GM19239 (cell line): ENCODE measurements at regions not wholly inside any gene's neighbourhood (a gene's known extent, or its start where the extent isn't known, plus 50 kb on each side); places are given as distances from the start of the nearest gene placed in this dataset.
"Not testable (repeated sequence)": the region's sequence is repeated elsewhere in the genome, so short reads cannot be mapped to it uniquely, and the experiment has no call there.

Experiments used
- DNase-seq: peaks from one replicate; pipeline ENCODE4 v3.0.0; 2011; ENCODE audit warnings: low spot score; ENCODE audit not compliant: insufficient read length
- FAIRE-seq: peaks from 2 replicates; lab custom pipeline; 2011; peaks lifted over from hg19 to GRCh38; lab: Jason Lieb, UNC

GRCh38 chr22:35138521-35138920 is 72.6 kb downstream of the ISX start:
- FAIRE-seq (no peak), DNase-seq (no peak)

- FAIRE-seq = peak; percentile 86
These were observed 75.2 kb downstream of the ISX start for GRCh38 chr22:35140879-35141745.

GRCh38 chr22:35148381-35148780 is 82.4 kb downstream of the ISX start:
- FAIRE-seq (peak; percentile 47), DNase-seq (no peak)

More at GRCh38 chr22:35140879-35141745, 75.2 kb downstream of the ISX start:
- no peak for DNase-seq

- FAIRE-seq (no peak), DNase-seq (no peak)
These were observed 83.0 kb downstream of the ISX start for GRCh38 chr22:35148866-35149548.

DNA sequence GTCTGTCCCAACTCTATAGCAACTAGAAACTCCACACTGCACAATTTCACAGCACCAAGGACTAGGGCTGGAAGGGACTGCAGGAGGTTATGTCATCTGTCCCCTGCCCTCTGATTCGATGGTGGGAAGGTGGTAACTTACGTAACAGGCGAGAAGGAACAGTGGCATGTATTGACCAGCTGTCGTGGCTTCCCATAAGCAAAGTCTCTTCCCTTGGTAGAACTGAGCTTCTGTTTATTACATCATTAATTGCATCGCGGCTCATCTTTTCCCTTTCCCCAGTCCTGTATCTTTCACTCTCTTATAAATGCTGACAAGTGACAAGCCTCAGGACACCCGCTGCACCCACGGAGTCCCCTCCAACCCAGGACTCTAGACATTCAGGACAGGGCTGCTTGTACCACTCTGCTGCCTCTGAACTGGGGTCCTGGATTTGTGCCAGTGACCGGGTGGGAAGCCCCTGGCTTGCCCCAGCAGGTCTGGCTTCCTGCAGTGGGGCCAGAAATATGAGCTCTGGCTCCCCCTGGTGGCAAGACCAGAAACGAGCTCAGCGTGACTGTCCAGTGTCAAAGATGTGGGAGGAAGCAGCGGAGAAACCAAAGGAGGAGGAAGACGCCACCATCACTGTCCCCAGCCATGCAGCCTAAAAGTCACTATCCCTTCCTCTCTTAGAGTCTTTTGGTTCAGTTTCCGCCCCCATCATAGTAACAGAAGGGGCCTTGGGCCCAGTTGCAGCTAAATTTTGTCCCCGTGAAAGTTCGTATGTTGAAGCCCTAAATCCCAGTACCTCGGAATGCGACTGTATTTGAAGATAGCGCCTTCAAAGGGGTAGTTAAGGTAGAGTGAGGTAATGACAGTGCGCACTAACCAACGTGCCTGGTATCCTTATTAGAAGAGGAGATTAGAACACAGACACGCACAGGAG is 84.5 kb downstream of the ISX start:
- FAIRE-seq (peak; percentile 93), DNase-seq (no peak)

DNA sequence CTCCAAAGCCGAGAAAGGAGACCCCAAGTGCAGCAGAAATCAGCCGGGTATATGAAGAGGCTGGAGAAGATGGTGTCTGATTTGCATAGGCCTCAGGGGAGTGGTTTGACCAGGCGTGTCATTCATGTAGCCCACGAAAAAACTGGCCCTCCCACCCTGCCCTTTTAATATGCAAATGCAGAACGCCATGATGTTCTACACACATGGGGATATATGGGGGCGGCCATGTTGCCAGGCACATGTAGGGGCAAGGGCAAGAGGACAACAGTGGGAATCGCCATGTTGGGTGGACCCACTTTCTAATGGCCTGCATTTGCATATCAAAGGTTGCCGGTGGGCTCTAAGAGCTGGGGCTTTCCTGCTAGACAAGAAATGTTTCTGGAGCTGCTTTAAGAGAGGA is 86.4 kb downstream of the ISX start:
- no peak for FAIRE-seq
- DNase-seq = no peak

DNA sequence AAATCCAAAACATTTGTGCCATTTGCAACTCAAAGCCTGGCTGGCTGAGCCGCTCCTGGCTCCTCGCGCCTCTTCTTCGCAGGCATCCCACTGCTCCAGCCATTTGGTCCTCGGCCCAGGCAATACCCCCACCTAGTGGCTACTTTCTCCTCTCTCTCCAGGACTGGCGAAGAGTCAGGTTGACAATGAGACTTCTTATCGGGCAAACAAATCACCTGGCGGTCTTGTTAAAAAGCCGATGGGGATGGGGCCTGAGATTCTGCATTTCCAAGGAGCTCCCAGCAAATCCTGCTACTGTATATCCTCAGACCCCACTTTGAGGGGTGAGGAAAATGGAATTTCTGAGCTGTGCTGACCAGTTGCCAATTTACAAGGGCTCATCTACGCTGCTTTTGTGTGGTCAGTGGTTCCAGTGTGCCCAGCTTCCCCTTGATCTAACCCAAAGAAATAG is 89.0 kb downstream of the ISX start:
- peak; percentile 88 for FAIRE-seq
- peak; percentile 46 for DNase-seq

DNA sequence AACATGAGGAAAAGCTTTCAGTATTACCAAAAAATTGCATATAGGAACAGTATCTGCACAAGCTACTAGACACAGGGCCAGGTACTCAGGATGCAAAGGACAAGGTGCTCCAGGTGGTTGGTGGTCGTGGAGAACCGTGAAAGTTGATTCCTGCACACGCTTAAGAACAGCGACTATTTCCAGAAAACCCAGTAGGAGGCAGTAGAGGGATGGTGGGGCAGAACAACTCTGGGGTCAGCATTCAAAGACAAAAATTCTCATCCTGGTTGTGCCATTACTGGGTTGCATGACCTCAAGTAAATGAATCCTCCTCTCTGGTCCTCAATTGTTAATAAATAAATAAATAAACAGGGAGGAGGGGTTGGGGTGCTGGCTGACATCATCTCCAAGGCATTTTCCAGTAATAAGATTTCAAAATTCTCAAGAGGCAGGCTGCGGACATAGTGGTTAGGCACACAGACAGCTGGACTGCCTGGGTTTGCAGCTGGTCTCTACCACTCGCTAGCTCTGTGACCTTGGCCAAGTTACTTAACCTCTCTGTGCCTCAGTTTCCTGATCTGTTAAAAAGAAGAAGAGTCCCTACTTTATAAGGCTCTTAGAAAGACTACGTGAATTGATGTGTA is 89.6 kb downstream of the ISX start:
- DNase-seq (no peak), FAIRE-seq (no peak)

DNA sequence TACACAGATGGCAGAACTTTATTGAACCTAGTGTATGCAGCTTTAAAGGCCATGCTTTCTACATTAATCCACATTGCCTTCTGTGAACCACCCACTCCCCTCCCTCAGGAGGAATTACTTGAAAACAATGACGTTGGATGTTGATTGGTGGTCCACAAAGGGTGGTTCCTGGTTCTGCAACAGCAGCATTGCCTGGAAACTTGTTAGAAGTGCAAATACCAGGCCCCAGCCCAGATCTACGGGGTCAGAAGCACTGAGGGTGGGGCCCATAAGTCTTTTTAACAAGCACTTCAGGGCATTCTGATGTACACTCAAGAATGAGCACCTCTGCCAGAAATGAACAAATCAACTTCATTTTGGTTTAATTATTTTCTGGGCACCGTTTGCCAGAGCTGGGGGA is 91.0 kb downstream of the ISX start:
- FAIRE-seq (no peak), DNase-seq (no peak)

GRCh38 chr22:35158336-35158735 is 92.4 kb downstream of the ISX start:
- no peak for FAIRE-seq
- DNase-seq = no peak

DNA sequence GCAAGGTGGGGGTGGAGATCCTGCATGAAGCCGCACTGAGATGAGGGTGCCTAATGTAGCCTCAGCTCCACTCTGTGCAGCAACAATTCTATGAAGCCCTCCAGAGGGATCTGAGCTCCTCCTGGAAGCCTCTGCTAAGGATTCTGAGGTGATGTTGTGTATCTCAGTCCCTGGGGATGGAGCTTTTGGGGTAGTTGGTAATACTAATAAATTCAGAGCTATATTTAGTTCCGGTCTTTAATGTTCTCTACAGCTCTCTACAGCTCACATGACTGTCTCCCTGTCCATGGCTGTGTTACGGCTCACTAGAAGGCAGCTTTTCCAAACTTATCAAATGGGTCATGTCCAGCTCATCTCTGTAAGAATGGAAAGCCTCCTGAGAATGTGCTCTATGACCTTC is 93.4 kb downstream of the ISX start:
- no peak for FAIRE-seq
- DNase-seq = no peak

- DNase-seq = no peak
- FAIRE-seq = no peak
These were observed 94.3 kb downstream of the ISX start for GRCh38 chr22:35160268-35160667.

GRCh38 chr22:35165896-35166295 is 91.4 kb upstream of the HMGXB4 start:
- not testable (repeated sequence) for FAIRE-seq

GRCh38 chr22:35170716-35171697 is 86.3 kb upstream of the HMGXB4 start:
- no peak for FAIRE-seq
- no peak for DNase-seq

More at GRCh38 chr22:35165896-35166295, 91.4 kb upstream of the HMGXB4 start:
- DNase-seq = not testable (repeated sequence)

GRCh38 chr22:35172442-35172841 is 84.9 kb upstream of the HMGXB4 start:
- FAIRE-seq (no peak), DNase-seq (no peak)

GRCh38 chr22:35173655-35174054 is 83.6 kb upstream of the HMGXB4 start:
- DNase-seq (no peak), FAIRE-seq (no peak)

DNA sequence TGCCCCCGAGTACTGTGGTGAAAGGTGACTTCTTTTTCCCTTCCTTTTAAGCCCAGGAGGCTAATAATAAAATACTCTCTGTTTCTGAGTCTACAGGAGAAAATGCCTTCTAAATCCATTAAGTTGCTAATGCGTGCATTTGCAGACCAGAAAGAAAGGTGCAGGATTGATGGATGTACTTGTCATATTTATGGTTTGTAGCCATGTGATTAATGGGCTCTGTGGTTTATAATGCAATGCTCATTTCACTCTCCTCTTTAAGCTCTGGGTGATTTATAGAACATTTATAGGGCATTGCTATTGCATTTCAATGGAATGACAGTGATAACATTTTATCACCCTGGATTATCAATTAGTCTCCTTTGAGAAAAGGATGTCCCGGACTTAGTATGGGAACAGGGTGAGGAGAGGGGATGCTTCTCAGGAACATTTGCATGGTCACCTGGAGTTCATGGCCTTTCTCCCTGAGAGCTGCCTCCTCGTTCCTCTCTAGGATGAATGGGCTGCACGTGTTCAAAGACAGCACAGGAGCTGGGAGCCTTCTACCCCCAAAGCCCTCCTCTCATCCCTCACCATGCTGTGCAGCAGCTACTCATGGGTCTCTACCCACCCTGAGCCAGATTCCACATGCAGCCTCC is 82.8 kb upstream of the HMGXB4 start:
- DNase-seq = no peak
- FAIRE-seq = no peak

GRCh38 chr22:35175392-35175791 is 81.9 kb upstream of the HMGXB4 start:
- DNase-seq (no peak), FAIRE-seq (no peak)
